HG03064 (cell line): ENCODE measurements at regions not wholly inside any gene's neighbourhood (a gene's known extent, or its start where the extent isn't known, plus 50 kb on each side); places are given as distances from the start of the nearest gene placed in this dataset.

Source experiments
- ATAC-seq: cut with Tn5 transposase; IDR thresholded peaks from one replicate; pipeline ENCODE4 v1.9.1; 2021; ENCODE audit warnings: low read depth; ENCODE audit not compliant: unreplicated experiment

DNA sequence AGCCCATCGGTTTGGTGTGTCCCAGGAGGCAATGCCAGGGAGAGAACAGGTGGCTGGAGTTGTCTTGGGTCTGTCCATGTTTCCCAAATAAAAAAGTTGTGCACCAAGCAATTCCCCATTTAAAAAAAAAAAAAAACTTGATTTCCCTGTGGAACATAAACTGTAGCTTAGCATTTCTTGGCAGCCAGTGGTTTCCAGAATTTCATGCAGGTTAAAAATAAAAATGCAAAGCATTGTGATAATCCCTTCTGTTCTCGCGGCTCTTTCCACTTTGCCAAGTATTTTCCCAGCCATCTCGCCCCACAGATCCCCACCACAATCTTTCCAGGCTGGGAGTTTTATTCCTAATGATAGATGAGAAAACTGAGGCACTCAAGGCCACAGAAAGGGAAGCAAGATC lies 51.4 kb upstream of the MSX1 start:
- no peak for ATAC-seq

DNA sequence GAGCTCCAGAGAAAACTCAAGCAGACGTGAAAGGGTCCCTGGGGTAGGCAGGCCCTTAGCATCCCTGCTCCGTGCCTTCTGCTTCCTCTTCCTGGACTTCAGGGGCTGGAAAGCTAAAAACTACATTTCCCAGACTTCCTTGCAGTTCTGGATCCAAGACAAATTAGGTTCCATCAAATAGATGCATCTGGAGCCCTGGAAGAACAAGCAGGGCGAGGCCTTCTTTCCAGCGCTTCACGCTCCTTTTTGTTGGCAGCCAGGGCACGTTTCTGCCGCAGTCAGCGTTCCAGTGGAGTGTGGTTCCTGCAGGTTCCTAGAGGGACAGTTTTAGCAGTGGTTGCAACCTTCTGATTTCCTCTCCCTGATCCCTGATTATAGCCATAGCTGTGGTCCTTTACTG lies 53.6 kb upstream of the MSX1 start:
- ATAC-seq: no peak

DNA sequence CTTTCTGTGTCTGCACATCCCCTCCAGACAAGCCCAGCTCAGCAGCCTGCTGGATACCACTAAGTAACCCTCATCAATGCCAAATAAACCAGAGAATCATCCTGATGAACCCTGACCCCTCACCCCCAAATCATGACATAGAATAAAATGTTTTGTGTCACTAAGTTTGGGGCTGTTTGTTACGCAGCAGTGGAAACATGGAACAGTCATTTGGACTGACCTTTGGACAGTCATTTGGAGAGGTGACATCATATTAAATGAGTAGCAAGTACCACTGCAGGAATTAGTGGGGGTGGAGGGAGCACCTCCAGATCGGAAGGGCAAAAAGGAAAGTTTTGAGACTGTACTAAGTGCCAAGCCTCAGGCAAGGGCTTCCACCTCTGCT lies 55.6 kb upstream of the MSX1 start:
- ATAC-seq: no peak

- no peak for ATAC-seq
Observed at GRCh38 chr4:4803216-4803911, 56.1 kb upstream of the MSX1 start.

GRCh38 chr4:4800646-4801408 lies 58.6 kb upstream of the MSX1 start:
- no peak for ATAC-seq

GRCh38 chr4:4794421-4794820 lies 65.0 kb upstream of the MSX1 start:
- ATAC-seq: no peak

DNA sequence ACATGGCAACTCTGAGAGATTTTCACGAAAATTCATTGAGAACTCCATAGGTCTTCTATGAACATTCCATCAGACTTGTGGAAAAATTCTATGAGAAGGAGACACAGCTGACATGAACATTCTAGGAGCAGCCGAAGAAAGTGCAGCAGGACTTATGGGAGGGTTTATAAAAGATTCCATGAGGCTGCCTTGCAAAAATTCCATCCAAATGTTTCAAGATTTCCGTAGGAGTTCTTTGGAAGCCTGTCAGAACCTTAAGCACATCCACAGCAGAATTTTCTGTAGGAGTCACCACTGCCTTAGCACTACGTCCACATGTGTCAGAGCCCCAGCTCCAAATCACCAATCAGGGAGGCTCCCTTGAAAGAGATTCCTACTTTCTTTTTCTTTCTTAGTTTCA lies 67.0 kb upstream of the MSX1 start:
- no peak for ATAC-seq

DNA sequence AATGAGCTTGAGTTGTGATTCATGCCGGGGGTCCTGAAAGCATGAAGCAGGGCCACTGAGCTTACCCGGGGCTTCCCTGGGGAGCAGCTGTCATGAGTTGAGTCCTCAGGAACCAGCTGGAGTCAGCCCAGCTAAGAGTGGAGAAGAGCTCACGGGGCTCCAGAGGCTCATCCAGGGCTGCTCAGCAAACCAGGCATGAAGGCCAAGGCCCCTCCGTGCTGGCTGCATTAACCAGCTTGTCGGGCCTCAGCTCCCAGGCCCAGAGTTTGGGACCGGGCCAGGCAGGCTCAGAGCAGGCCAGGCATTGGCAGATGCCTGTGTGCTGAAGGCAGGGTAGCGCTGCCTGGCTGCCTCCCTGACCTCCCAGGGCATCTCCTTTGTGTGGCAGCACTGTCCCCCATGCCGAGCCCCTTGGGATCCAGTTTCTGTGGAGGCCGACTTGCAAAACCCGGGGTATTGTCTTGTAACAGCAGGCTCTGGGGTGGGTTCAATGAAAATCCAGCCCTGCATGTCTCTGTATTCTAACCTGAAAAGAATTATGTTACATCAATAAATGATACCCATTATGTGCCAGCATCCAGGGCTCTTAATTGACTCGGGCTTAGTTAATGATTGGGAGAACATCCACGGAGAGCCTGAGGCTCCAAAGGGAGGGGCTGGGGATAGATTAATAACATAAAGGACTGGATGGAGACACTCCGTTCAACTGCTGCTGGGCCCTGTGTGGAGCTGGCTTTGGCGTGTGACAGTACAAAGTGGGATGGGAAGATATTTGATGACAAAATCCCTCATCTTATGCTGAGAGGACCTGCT lies 68.0 kb upstream of the MSX1 start:
- no peak for ATAC-seq

DNA sequence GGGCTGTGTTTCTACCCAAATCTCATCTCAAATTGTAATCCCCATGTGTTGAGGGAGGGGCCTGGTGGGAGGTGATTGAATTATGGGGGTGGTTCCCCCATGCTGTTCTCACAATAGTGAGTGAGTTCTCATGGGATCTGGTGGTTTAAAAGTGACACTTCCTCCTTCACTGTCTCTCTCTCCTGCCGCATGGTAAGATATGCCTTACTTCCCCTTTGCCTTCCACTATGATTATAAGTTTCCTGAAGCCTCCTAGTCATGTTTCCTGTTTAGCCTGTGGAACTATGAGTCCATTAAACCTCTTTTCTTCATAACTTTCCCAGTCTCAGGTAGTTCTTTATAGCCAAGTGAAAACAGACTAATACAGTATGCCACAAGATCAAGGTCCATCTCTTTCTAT lies 70.0 kb upstream of the MSX1 start:
- ATAC-seq: no peak

DNA sequence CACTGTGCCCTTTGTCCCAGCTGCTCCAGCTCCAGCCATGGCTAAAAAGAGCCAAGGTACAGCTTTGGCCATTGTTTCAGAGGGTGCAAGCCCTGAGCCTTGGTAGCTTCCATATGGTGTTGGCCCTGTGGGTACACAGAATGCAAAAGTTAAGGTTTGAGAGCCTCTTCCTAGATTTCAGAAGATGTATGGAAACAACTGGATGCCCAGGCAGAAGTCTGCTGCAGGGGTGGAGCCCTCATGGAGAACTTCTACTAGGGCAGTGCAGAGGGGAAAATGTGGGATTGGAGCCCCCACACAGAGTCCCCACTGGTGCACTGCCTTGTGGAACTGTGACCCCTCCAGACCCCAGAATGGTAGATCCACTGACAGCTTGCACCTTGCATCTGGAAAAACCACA lies 70.9 kb upstream of the MSX1 start:
- no peak for ATAC-seq

GRCh38 chr4:4787421-4787820 lies 72.0 kb upstream of the MSX1 start:
- ATAC-seq: no peak

- ATAC-seq: no peak
Observed at GRCh38 chr4:4784379-4784778, 75.1 kb upstream of the MSX1 start.

DNA sequence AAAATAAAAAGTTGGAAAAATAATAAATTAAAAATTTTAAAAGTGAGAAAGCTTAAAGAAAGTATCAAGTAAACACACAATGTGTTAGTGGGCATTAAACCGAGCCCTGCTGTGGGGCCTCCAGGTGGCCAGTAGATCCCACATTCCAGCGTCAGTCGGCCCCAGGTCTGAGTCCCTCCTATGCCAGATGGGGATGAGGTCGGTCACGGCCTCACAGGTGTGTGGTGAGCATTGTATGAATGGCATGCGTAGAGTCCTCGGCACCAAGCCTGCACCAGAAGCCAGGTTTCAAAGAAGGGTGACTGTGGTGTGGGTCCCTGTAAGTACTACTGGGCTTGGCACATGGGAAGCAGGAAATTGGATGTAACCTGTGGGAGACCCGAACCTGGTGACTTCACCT lies 75.6 kb upstream of the MSX1 start:
- ATAC-seq: no peak

GRCh38 chr4:4782969-4783368 lies 76.5 kb upstream of the MSX1 start:
- ATAC-seq: no peak

DNA sequence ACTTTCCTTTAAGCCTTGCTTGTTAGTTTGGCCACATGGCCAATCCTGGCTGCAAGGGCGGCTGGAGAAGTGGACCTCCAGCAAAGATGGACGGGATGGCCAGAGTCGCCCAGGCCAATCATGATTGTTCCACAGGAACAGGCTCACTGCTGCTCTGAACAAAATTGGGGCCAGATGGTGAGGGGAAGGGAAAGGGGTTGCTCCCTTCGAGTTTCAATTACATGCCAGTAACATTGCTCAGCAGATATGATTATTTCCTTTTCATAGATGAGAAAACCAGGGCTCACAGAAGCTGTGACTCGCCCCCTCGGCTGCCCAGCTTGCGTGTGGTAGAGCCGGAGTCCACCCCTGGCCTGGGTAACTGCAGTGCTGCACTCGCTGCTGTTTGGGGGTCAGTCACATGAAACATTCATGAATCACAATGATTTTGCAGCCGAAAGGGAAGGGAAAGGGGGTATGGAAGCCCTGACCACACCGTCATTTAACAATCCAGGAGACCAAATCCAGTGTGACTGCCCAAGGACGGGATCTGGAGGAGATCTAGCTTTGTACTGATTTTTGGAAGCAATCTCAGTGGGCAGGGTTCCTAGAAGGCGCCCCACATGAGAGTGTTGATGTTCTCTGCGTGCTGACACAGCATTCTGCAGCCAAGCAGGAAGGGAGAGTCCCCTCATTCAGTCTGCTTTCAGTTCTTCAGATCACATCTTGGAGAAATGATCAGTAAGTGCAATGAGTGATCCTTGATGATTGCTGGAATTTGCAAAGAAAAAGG lies 77.3 kb upstream of the MSX1 start:
- ATAC-seq: no peak

DNA sequence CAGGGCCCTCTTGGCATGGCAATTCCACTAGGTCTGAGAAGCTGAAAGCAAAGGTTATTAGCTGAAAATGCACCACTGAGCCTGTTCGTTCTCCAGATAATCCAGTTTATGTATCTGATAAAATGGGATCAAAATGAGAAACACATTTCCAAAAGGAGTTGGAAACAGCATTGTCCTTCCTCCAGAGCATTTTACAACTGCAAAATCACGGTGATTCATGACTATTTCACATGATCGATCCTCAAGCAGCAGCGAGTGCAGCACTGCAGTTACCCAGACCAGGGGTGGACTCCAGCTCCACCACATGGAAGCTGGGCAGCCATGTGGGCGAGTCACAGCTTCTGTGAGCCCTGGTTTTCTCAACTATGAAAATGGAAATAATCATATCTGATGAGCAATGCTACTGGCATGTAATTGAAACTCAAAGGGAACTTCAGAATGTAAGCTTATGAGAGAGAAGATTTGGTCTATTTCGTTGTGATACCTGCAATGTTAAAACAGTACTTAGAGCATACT lies 78.7 kb upstream of the MSX1 start:
- no peak for ATAC-seq

GRCh38 chr4:4779486-4779885 lies 80.0 kb upstream of the MSX1 start:
- ATAC-seq: no peak

GRCh38 chr4:4779054-4779453 lies 80.4 kb upstream of the MSX1 start:
- no peak for ATAC-seq

DNA sequence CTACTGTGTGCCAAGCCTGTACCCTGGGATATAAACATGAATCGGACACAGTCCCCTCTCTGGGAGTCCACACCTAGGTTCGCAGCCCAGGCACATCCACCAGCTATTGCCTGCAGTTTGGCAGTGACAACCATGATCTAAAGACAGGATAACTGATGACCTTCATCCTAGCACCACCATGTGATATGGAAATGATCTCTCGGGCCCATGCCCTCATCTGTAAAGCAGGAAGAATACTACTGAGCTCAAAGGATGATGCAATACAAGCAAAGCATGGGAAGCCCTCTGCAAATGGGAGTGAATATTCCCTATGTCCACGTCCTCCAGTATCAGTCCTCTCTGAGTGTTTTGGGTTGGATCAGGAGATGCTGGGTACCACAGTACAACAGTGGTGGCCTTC lies 80.9 kb upstream of the MSX1 start:
- no peak for ATAC-seq

DNA sequence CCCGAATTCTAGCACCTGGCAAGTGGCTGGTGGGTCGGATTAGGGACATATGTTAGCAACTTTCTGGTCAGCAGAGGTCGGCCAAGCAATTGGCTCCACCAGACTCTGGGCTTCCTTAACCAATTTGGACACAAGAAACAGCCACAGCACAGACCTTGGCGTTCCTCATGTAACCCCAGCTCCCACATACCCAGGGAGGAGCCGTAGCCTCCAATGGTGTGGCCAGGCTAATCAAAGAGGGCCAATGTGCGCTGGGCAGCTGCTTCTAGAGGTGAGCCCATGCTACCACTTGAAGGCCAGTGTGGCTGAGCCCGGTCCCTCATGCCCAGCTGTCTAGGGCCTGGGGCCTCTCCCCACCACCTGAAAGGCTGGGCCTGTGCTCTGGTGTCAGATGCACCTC lies 82.5 kb upstream of the MSX1 start:
- no peak for ATAC-seq

DNA sequence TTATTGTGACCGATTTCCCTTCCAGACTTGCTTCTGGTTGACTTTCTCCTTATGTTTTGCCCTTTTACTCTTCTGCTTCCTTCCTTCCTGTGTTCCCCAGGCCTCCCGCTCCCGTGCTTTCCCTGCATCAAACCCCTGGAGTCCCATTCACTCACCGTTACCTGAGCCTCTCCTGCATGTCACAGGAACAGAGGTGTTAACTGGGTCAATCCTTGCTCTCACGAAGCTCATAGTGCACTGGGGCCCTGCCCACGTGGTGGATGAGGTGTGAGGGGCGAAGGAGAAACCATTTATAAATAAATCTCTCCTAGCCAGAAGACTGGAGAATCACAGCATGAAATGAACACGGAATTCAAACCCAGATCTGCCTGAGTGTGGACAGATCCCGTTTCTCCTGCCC lies 83.1 kb upstream of the MSX1 start:
- ATAC-seq: no peak
